HEK293T (cell line): ENCODE measurements at regions not wholly inside any gene's neighbourhood (a gene's known extent, or its start where the extent isn't known, plus 50 kb on each side); places are given as distances from the start of the nearest gene placed in this dataset.

Experiments used
- CTCF ChIA-PET: fragments of 350-600 bp; formaldehyde crosslinking; extraction: SDS; loops from one replicate; lab custom pipeline; 2021; ENCODE audit warnings: antibody characterized with exemption, inconsistent platforms; lab: Yijun Ruan, JAX
- POLR2A ChIA-PET: fragments of 350-600 bp; formaldehyde crosslinking; extraction: SDS; loops from one replicate; lab custom pipeline; 2020; ENCODE audit warnings: antibody characterized with exemption, inconsistent platforms; lab: Yijun Ruan, JAX
- DNase-seq: peaks from one replicate; pipeline ENCODE4 v3.0.0; 2012; ENCODE audit warnings: mixed read lengths; ENCODE audit errors: extremely low spot score
- ARNT ChIP-seq: fragments of 450-650 bp; IDR thresholded peaks from 2 replicates; pipeline ENCODE4 v1.6.1; 2017; ENCODE audit warnings: mild to moderate bottlenecking
- BHLHE40 ChIP-seq: fragments of 450-650 bp; IDR thresholded peaks from 2 replicates; pipeline ENCODE4 v1.6.1; 2016; ENCODE audit warnings: mild to moderate bottlenecking, moderate library complexity, borderline replicate concordance
- CTBP1 ChIP-seq: fragments of 450-650 bp; IDR thresholded peaks from 2 replicates; pipeline ENCODE4 v1.6.1; 2016; ENCODE audit warnings: borderline replicate concordance
- ELF4 ChIP-seq: fragments of 450-650 bp; IDR thresholded peaks from 2 replicates; pipeline ENCODE4 v1.6.1; 2017; ENCODE audit warnings: antibody characterized with exemption
- FOXA1 ChIP-seq: fragments of 450-650 bp; IDR thresholded peaks from 2 replicates; pipeline ENCODE4 v1.6.1; 2016; ENCODE audit warnings: mild to moderate bottlenecking
- FOXK2 ChIP-seq: fragments of 450-650 bp; IDR thresholded peaks from 2 replicates; pipeline ENCODE4 v1.6.1; 2016; ENCODE audit warnings: mild to moderate bottlenecking
- FOXM1 ChIP-seq: fragments of 450-650 bp; IDR thresholded peaks from 2 replicates; pipeline ENCODE4 v1.6.1; 2017; ENCODE audit warnings: mild to moderate bottlenecking, borderline replicate concordance
- HDGF ChIP-seq: fragments of 450-650 bp; IDR thresholded peaks from 2 replicates; pipeline ENCODE4 v1.6.1; 2017; ENCODE audit warnings: antibody characterized with exemption, borderline replicate concordance
- L3MBTL2 ChIP-seq: fragments of 450-650 bp; conservative IDR thresholded peaks from 2 replicates; pipeline ENCODE4 v1.6.1; 2016; ENCODE audit warnings: mild to moderate bottlenecking
- LEF1 ChIP-seq: fragments of 450-650 bp; IDR thresholded peaks from 2 replicates; pipeline ENCODE4 v1.6.1; 2017; ENCODE audit warnings: mild to moderate bottlenecking, borderline replicate concordance
- NFRKB ChIP-seq: fragments of 450-650 bp; IDR thresholded peaks from 2 replicates; pipeline ENCODE4 v1.6.1; 2016; ENCODE audit warnings: mild to moderate bottlenecking, moderate library complexity
- PKNOX1 ChIP-seq: fragments of 450-650 bp; IDR thresholded peaks from 2 replicates; pipeline ENCODE4 v1.6.1; 2016
- SP1 ChIP-seq: fragments of 450-650 bp; IDR thresholded peaks from 2 replicates; pipeline ENCODE4 v1.6.1; 2017
- SUZ12 ChIP-seq: fragments of 450-650 bp; IDR thresholded peaks from 2 replicates; pipeline ENCODE4 v1.6.1; 2016; ENCODE audit warnings: mild to moderate bottlenecking
- TARDBP ChIP-seq: fragments of 450-650 bp; IDR thresholded peaks from 2 replicates; pipeline ENCODE4 v1.6.1; 2016
- ZNF384 ChIP-seq: fragments of 450-650 bp; IDR thresholded peaks from 2 replicates; pipeline ENCODE4 v1.6.1; 2016

GRCh38 chr21:14767192-14767852 lies 221.2 kb upstream of the SAMSN1 start:
- TF ChIP-seq ZNF384 (no peak), FOXA1 (no peak), ARNT (no peak), SUZ12 (no peak), BHLHE40 (no peak)
- DNase-seq: no peak
- POLR2A ChIA-PET: no interaction called here
- CTCF ChIA-PET: no interaction called here

GRCh38 chr21:14766241-14766640 lies 220.1 kb upstream of the SAMSN1 start:
- ChIA-PET CTCF (no interaction called here), POLR2A (no interaction called here)
- TF ChIP-seq ELF4 (no peak), FOXK2 (no peak), ZNF384 (no peak), CTBP1 (no peak), FOXA1 (no peak)
- no peak for DNase-seq

- no peak for TF ChIP-seq FOXK2
- no peak for TF ChIP-seq FOXM1
- no peak for TF ChIP-seq FOXA1
- TF ChIP-seq SP1: no peak
- no peak for TF ChIP-seq SUZ12
- no peak for TF ChIP-seq CTBP1
- TF ChIP-seq ELF4: no peak
- no peak for TF ChIP-seq ZNF384
- TF ChIP-seq HDGF: no peak
- no peak for TF ChIP-seq ARNT
- TF ChIP-seq LEF1: no peak
- no peak for TF ChIP-seq NFRKB
- no peak for TF ChIP-seq TARDBP
- TF ChIP-seq BHLHE40: no peak
- no peak for TF ChIP-seq PKNOX1
- no peak for TF ChIP-seq L3MBTL2
- CTCF ChIA-PET: interaction anchor here (1.2 kb wide), 1 partner anchor 10 kb away, joined by 3 read pairs; no protein-coding TSS in a partner anchor
- no peak for DNase-seq
- POLR2A ChIA-PET: no interaction called here
These were observed 217.6 kb upstream of the SAMSN1 start for GRCh38 chr21:14763695-14764064.

GRCh38 chr21:14762734-14763694 lies 216.9 kb upstream of the SAMSN1 start:
- ChIA-PET CTCF (interaction anchor here (1.2 kb wide), 1 partner anchor 10 kb away, joined by 3 read pairs; no protein-coding TSS in a partner anchor), POLR2A (no interaction called here)
- TF ChIP-seq FOXA1 (no peak), HDGF (no peak), LEF1 (no peak), TARDBP (no peak), ELF4 (no peak), PKNOX1 (no peak), SUZ12 (no peak), SP1 (no peak), CTBP1 (no peak), BHLHE40 (no peak), FOXK2 (no peak), FOXM1 (no peak), L3MBTL2 (no peak), ZNF384 (no peak), ARNT (no peak), NFRKB (no peak)
- DNase-seq: no peak

GRCh38 chr21:14762327-14762726 lies 216.2 kb upstream of the SAMSN1 start:
- ChIA-PET POLR2A (no interaction called here), CTCF (no interaction called here)
- DNase-seq: no peak
- TF ChIP-seq ZNF384 (no peak), SUZ12 (no peak), CTBP1 (no peak), ARNT (no peak), ELF4 (no peak), NFRKB (no peak), TARDBP (no peak)

- no peak for DNase-seq
- POLR2A ChIA-PET: no interaction called here
- CTCF ChIA-PET: no interaction called here
- TF ChIP-seq HDGF (no peak), SP1 (no peak), ELF4 (no peak), TARDBP (no peak), NFRKB (no peak), FOXA1 (no peak), FOXK2 (no peak), FOXM1 (no peak), L3MBTL2 (no peak), BHLHE40 (no peak), ZNF384 (no peak), LEF1 (no peak), CTBP1 (no peak), ARNT (no peak), PKNOX1 (no peak), SUZ12 (no peak)
These were observed 213.2 kb upstream of the SAMSN1 start for GRCh38 chr21:14759285-14759684.
